ENCODE measurements at regions not wholly inside any gene's neighbourhood (a gene's known extent, or its start where the extent isn't known, plus 50 kb on each side); places are given as distances from the start of the nearest gene placed in this dataset.
"Not testable (repeated sequence)": the region's sequence is repeated elsewhere in the genome, so short reads cannot be mapped to it uniquely, and the experiment has no call there.

GRCh38 chr16:85510041-85510659 lies 103.0 kb upstream of the GSE1 start:
- no peak for DNase-seq

- DNase-seq = no peak
These were observed 100.9 kb upstream of the GSE1 start for GRCh38 chr16:85511938-85512807.

- DNase-seq = no peak
These were observed 100.4 kb upstream of the GSE1 start for GRCh38 chr16:85512808-85513115.

- no peak for DNase-seq
These were observed 99.9 kb upstream of the GSE1 start for GRCh38 chr16:85513180-85513579.

- DNase-seq = no peak
These were observed 99.5 kb upstream of the GSE1 start for GRCh38 chr16:85513649-85514048.

- DNase-seq = no peak
These were observed 98.9 kb upstream of the GSE1 start for GRCh38 chr16:85514295-85514597.

GRCh38 chr16:85514598-85515318 lies 98.4 kb upstream of the GSE1 start:
- DNase-seq = no peak

- no peak for DNase-seq
These were observed 97.8 kb upstream of the GSE1 start for GRCh38 chr16:85515319-85515745.

GRCh38 chr16:85515830-85516397 lies 97.2 kb upstream of the GSE1 start:
- no peak for DNase-seq

- no peak for DNase-seq
These were observed 96.0 kb upstream of the GSE1 start for GRCh38 chr16:85517154-85517553.

GRCh38 chr16:85517563-85518179 lies 95.5 kb upstream of the GSE1 start:
- DNase-seq = no peak

GRCh38 chr16:85518398-85519049 lies 94.6 kb upstream of the GSE1 start:
- no peak for DNase-seq

GRCh38 chr16:85519050-85519440 lies 94.1 kb upstream of the GSE1 start:
- not testable (repeated sequence) for DNase-seq

GRCh38 chr16:85519540-85520231 lies 93.4 kb upstream of the GSE1 start:
- DNase-seq = no peak

GRCh38 chr16:85520853-85521521 lies 92.1 kb upstream of the GSE1 start:
- DNase-seq = no peak

GRCh38 chr16:85521552-85522307 lies 91.4 kb upstream of the GSE1 start:
- DNase-seq = no peak

GRCh38 chr16:85522308-85522841 lies 90.7 kb upstream of the GSE1 start:
- no peak for DNase-seq

GRCh38 chr16:85522842-85523601 lies 90.1 kb upstream of the GSE1 start:
- no peak for DNase-seq

- DNase-seq = no peak
These were observed 89.3 kb upstream of the GSE1 start for GRCh38 chr16:85523602-85524364.

Data from stimulated activated CD4-positive, alpha-beta T cell treated with anti-CD3 and anti-CD28 coated beads, Interleukin-4, amount 100 ng/mL, for 1 hour (primary cell).